H9 (cell line): ENCODE measurements at regions not wholly inside any gene's neighbourhood (a gene's known extent, or its start where the extent isn't known, plus 50 kb on each side); places are given as distances from the start of the nearest gene placed in this dataset.

Experiments
- DNase-seq: peaks from one replicate; pipeline ENCODE4 v3.0.0-alpha.2; 2017
- H2AFZ ChIP-seq: one replicate; pipeline ENCODE4 v1.6.1; 2013; ENCODE audit warnings: mild to moderate bottlenecking, low read length, control low read depth, moderate library complexity
- H2AK5ac ChIP-seq: 2 replicates; pipeline ENCODE4 v1.6.1; 2013; ENCODE audit warnings: low read length, control low read depth, mixed read lengths; ENCODE audit not compliant: insufficient read length
- H2BK120ac ChIP-seq: one replicate; pipeline ENCODE4 v1.6.1; 2013; ENCODE audit warnings: low read depth, mild to moderate bottlenecking, low read length, control low read depth, inconsistent platforms; ENCODE audit not compliant: poor library complexity, severe bottlenecking
- H2BK12ac ChIP-seq: 2 replicates; pipeline ENCODE4 v1.6.1; 2013; ENCODE audit warnings: low read length, control low read depth, mixed read lengths, low read depth; ENCODE audit not compliant: insufficient read length
- H2BK15ac ChIP-seq: 2 replicates; pipeline ENCODE4 v1.6.1; 2013; ENCODE audit warnings: low read depth, low read length, control low read depth
- H2BK20ac ChIP-seq: one replicate; pipeline ENCODE4 v1.6.1; 2013; ENCODE audit warnings: low read depth, mild to moderate bottlenecking, low read length, control low read depth, inconsistent platforms; ENCODE audit not compliant: poor library complexity, severe bottlenecking
- H2BK5ac ChIP-seq: 2 replicates; pipeline ENCODE4 v1.6.1; 2013; ENCODE audit warnings: low read length, control low read depth, mixed read lengths; ENCODE audit not compliant: insufficient read length
- H3K14ac ChIP-seq: 2 replicates; pipeline ENCODE4 v1.6.1; 2013; ENCODE audit warnings: low read length, control low read depth; ENCODE audit not compliant: insufficient read depth
- H3K18ac ChIP-seq: 2 replicates; pipeline ENCODE4 v1.6.1; 2013; ENCODE audit warnings: low read depth, mild to moderate bottlenecking, mixed read lengths, low read length, control low read depth; ENCODE audit not compliant: insufficient read length
- H3K23ac ChIP-seq: 2 replicates; pipeline ENCODE4 v1.6.1; 2013; ENCODE audit warnings: low read length, control low read depth, mixed read lengths, low read depth; ENCODE audit not compliant: insufficient read length
- H3K23me2 ChIP-seq: 2 replicates; pipeline ENCODE4 v1.6.1; 2013; ENCODE audit warnings: low read depth, mild to moderate bottlenecking, mixed read lengths, low read length, control low read depth; ENCODE audit not compliant: insufficient read length, poor library complexity, severe bottlenecking
- H3K27ac ChIP-seq: 2 replicates; pipeline ENCODE4 v1.5.1; 2013; ENCODE audit warnings: low read length, control low read depth, mixed read lengths, low read depth; ENCODE audit not compliant: insufficient read length
- H3K27me3 ChIP-seq: 2 replicates; pipeline ENCODE4 v1.6.1; 2013; ENCODE audit warnings: low read length, control low read depth, inconsistent platforms; ENCODE audit not compliant: insufficient read depth
- H3K4ac ChIP-seq: 2 replicates; pipeline ENCODE4 v1.6.1; 2013; ENCODE audit warnings: low read depth, mild to moderate bottlenecking, control low read depth, inconsistent platforms, low read length, moderate library complexity
- H3K4me1 ChIP-seq: 2 replicates; pipeline ENCODE4 v1.6.1; 2013; ENCODE audit warnings: low read length, control low read depth, inconsistent platforms; ENCODE audit not compliant: insufficient read depth
- H3K4me2 ChIP-seq: 2 replicates; pipeline ENCODE4 v1.6.1; 2013; ENCODE audit warnings: low read length, control low read depth, mixed read lengths; ENCODE audit not compliant: insufficient read length, insufficient read depth
- H3K56ac ChIP-seq: 2 replicates; pipeline ENCODE4 v1.6.1; 2013; ENCODE audit warnings: low read depth, mild to moderate bottlenecking, mixed read lengths, low read length, control low read depth; ENCODE audit not compliant: insufficient read length
- H3K79me1 ChIP-seq: 2 replicates; pipeline ENCODE4 v1.6.1; 2013; ENCODE audit warnings: low read depth, mild to moderate bottlenecking, moderate library complexity, low read length, control low read depth, inconsistent platforms; ENCODE audit not compliant: insufficient read depth, poor library complexity, severe bottlenecking
- H3K79me2 ChIP-seq: 2 replicates; pipeline ENCODE4 v1.6.1; 2013; ENCODE audit warnings: low read length, control low read depth, inconsistent platforms; ENCODE audit not compliant: insufficient read depth
- H3K9ac ChIP-seq: 2 replicates; pipeline ENCODE4 v1.6.1; 2013; ENCODE audit warnings: low read length, control low read depth, mixed read lengths; ENCODE audit not compliant: insufficient read length; ENCODE audit errors: extremely low read depth
- H3K9me3 ChIP-seq: one replicate; pipeline ENCODE4 v1.6.1; 2013; ENCODE audit warnings: low read depth, low read length, inconsistent platforms; ENCODE audit not compliant: control insufficient read depth
- H3T11ph ChIP-seq: one replicate; pipeline ENCODE4 v1.6.1; 2013; ENCODE audit warnings: mild to moderate bottlenecking, low read length, control low read depth, inconsistent platforms
- H4K20me1 ChIP-seq: one replicate; pipeline ENCODE4 v1.6.1; 2013; ENCODE audit not compliant: control insufficient read depth, insufficient read length, insufficient read depth
- H4K5ac ChIP-seq: 2 replicates; pipeline ENCODE4 v1.6.1; 2013; ENCODE audit warnings: low read depth, mild to moderate bottlenecking, mixed read lengths, low read length, control low read depth; ENCODE audit not compliant: insufficient read length
- H4K8ac ChIP-seq: replicated peaks from 2 replicates; pipeline ENCODE4 v1.6.1; 2013; ENCODE audit warnings: low read length, control low read depth, mixed read lengths, low read depth; ENCODE audit not compliant: insufficient read length
- H4K91ac ChIP-seq: 2 replicates; pipeline ENCODE4 v1.6.1; 2013; ENCODE audit warnings: low read depth, mild to moderate bottlenecking, moderate library complexity, mixed read lengths, low read length, control low read depth; ENCODE audit not compliant: insufficient read length
- H3K27ac Mint-ChIP-seq, 3 experiments: 2 replicates in 2 of 3; 3 replicates in 1 of 3; pipeline ENCODE4 v1.8.0; 2020 to 2021; ENCODE audit warnings: mixed read lengths in 3 of 3, mild to moderate bottlenecking in 1 of 3, moderate library complexity in 1 of 3
- H3K27me3 Mint-ChIP-seq: 2 replicates; pipeline ENCODE4 v1.8.0; 2021; ENCODE audit warnings: low read depth, mild to moderate bottlenecking, moderate library complexity, mixed read lengths
- H3K36me3 Mint-ChIP-seq, 3 experiments: 2 replicates in 2 of 3; 3 replicates in 1 of 3; pipeline ENCODE4 v1.8.0; 2020 to 2021; ENCODE audit warnings: low read depth in 3 of 3, mixed read lengths in 3 of 3; ENCODE audit not compliant: insufficient read depth in 1 of 3
- H3K4me1 Mint-ChIP-seq, 2 experiments: 2 replicates each; pipeline ENCODE4 v1.8.0; 2020; ENCODE audit warnings: mixed read lengths in 2 of 2
- H3K4me3 Mint-ChIP-seq, 2 experiments: 2 replicates in 1 of 2; 3 replicates in 1 of 2; pipeline ENCODE4 v1.8.0; 2020 to 2021; ENCODE audit warnings: mild to moderate bottlenecking in 2 of 2, mixed read lengths in 2 of 2, moderate library complexity in 1 of 2
- H3K9me3 Mint-ChIP-seq, 2 experiments: 2 replicates in 1 of 2; 3 replicates in 1 of 2; pipeline ENCODE4 v1.8.0; 2020; ENCODE audit warnings: mild to moderate bottlenecking in 2 of 2, mixed read lengths in 2 of 2, moderate library complexity in 1 of 2
- CTCF ChIP-seq: fragments of 200-600 bp; sonication (generic); conservative IDR thresholded peaks from 3 replicates; pipeline ENCODE4 v1.8.0; 2021; ENCODE audit warnings: antibody characterized with exemption, mild to moderate bottlenecking
- WGBS: extraction: QIAGEN DNeasy Blood & Tissue Kit; methylation state at CpG from one replicate; pipeline ENCODE4 v1.1.7; 2013; ENCODE audit warnings: missing lambda C conversion rate, low lambda C conversion rate, mixed read lengths; ENCODE audit not compliant: insufficient read length; ENCODE audit errors: extremely low coverage; 5-methylcytosine and 5-hydroxymethylcytosine counted together

GRCh38 chr7:142469696-142470543 lies 212.1 kb upstream of the PRSS58 start:
- Histone ChIP-seq H4K5ac (no peak overlapping the region), H4K20me1 (no peaks in the 10 kb centered on the region), H2BK20ac (no peak overlapping the region), H3K56ac (no peak overlapping the region), H3K23me2 (no peaks in the 10 kb centered on the region), H2BK5ac (no peak overlapping the region), H3K9me3 (no peaks in the 10 kb centered on the region), H2AK5ac (no peak overlapping the region), H3K79me2 (no peaks in the 10 kb centered on the region), H2BK120ac (no peak overlapping the region), H3K9ac (no peak overlapping the region), H3K27ac (no peak overlapping the region), H3K27me3 (no peaks in the 10 kb centered on the region), H2AFZ (no peak overlapping the region), H3K23ac (no peak overlapping the region), H3K79me1 (no peaks in the 10 kb centered on the region), H3K4ac (no peak overlapping the region), H2BK15ac (no peak overlapping the region), H3K14ac (no peak overlapping the region), H3T11ph (no peak overlapping the region), H3K4me2 (no peak overlapping the region), H2BK12ac (no peak overlapping the region), H3K4me1 (no peaks in the 10 kb centered on the region), H4K8ac (no peak overlapping the region), H4K91ac (no peak overlapping the region), H3K18ac (no peak overlapping the region)
- DNase-seq, result no peak
- no peak for TF ChIP-seq CTCF
- peaks cover 6% of the 10 kb centered on the region for H3K27me3 Mint-ChIP-seq
- H3K9me3 Mint-ChIP-seq, result 0 out of 5 replicates have a peak, but pooled peaks cover 0 to 2% of the 10 kb centered on the region in 2 experiments
- no peak overlapping the region for H3K4me3 Mint-ChIP-seq
- no peak overlapping the region for H3K27ac Mint-ChIP-seq
- H3K4me1 Mint-ChIP-seq, result peaks cover 2% of the 10 kb centered on the region in 2 experiments; a peak in 1 of 4 replicates
- H3K36me3 Mint-ChIP-seq, result no peaks in the 10 kb centered on the region; a peak in 1 of 7 replicates
- no CpG with 5 or more reads among the region's 11 CpGs for WGBS
